ENCODE measurements at regions not wholly inside any gene's neighbourhood (a gene's known extent, or its start where the extent isn't known, plus 50 kb on each side); places are given as distances from the start of the nearest gene placed in this dataset.
"Not testable (repeated sequence)": the region's sequence is repeated elsewhere in the genome, so short reads cannot be mapped to it uniquely, and the experiment has no call there.

DNA sequence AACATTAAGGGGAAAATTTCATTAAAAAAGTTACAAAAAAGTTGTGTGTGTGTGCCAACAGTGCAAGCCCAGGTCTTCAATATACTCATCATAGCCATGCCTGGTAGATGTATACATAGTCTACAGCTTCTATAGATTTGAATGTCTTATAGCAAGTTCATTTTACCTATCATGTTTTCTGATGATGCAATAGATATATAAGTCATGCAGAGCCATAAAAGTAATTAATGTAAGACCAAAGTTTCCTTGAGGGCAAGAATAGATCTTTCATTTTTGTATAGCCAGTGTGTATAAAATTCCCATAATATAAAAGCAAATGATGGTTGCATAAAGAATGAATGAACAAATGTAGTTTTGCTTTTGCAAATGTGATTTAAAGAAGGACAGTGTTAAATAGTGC lies 1138.4 kb downstream of the TBL1XR1 start:
- H3K4me3 ChIP-seq (ENCODE audit: insufficient read depth, low read depth, low read length): no peak overlapping the region
- no peak overlapping the region for H3K27ac ChIP-seq (ENCODE audit: insufficient read depth, low read depth, low read length, poor library complexity, severe bottlenecking)
- H3K4me1 ChIP-seq (ENCODE audit: control insufficient read depth, insufficient read depth, low read length): no peaks in the 10 kb centered on the region
- no peaks in the 10 kb centered on the region for H3K27me3 ChIP-seq (ENCODE audit: control insufficient read depth, insufficient read depth, low read length, poor library complexity, severe bottlenecking)
- no peaks in the 10 kb centered on the region for H3K9me3 ChIP-seq (ENCODE audit: control insufficient read depth, low read length)
- H3K36me3 ChIP-seq (ENCODE audit: control insufficient read depth, insufficient read depth, low read length): no peaks in the 10 kb centered on the region

DNA sequence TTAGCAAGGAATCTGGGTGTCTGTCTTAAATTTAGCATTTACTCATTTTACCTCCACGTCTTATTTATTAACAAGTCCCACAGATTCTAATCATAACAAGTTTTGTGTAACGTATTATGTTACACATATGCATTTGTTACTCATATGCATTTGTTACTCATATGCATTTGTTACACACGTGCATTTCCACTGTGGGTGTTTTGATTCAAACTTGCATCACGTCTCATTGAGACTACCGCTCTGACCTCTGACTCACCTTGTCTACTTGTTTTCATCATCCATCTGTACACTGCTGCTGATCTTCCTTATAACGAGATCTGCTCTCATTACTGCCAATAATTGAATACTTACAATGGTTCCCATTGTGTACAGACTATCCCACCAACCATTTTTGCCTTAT lies 1141.4 kb downstream of the TBL1XR1 start:
- H3K27ac ChIP-seq (ENCODE audit: insufficient read depth, low read depth, low read length, poor library complexity, severe bottlenecking): no peak overlapping the region
- no peaks in the 10 kb centered on the region for H3K27me3 ChIP-seq (ENCODE audit: control insufficient read depth, insufficient read depth, low read length, poor library complexity, severe bottlenecking)
- H3K9me3 ChIP-seq (ENCODE audit: control insufficient read depth, low read length): no peaks in the 10 kb centered on the region
- H3K4me3 ChIP-seq (ENCODE audit: insufficient read depth, low read depth, low read length): no peak overlapping the region
- H3K36me3 ChIP-seq (ENCODE audit: control insufficient read depth, insufficient read depth, low read length): no peaks in the 10 kb centered on the region
- WGBS, 2 experiments: 92 to 96% methylated on average over 4 to 6 of the region's 6 CpGs
- no peaks in the 10 kb centered on the region for H3K4me1 ChIP-seq (ENCODE audit: control insufficient read depth, insufficient read depth, low read length)

DNA sequence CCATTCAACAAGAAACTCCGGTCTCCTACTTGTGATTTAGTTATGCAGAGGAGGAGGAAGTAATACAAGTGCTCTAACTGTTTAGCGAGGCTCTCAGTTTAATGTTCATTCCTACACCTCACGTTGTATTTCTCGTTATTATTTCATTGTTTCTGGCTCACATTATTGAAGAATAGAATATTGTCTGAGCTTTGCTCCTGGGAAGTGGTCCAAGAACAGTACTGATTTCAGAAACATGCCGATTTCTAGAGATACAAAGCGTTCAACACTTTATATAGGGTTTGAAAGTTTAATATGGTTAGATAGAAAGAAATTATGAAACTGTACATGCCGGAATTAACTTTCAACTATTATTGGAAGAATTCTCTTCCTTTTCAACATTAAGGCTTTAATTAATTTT lies 1145.5 kb downstream of the TBL1XR1 start:
- 92 to 97% methylated on average over 5 to 6 of the region's 7 CpGs for WGBS, 2 experiments

DNA sequence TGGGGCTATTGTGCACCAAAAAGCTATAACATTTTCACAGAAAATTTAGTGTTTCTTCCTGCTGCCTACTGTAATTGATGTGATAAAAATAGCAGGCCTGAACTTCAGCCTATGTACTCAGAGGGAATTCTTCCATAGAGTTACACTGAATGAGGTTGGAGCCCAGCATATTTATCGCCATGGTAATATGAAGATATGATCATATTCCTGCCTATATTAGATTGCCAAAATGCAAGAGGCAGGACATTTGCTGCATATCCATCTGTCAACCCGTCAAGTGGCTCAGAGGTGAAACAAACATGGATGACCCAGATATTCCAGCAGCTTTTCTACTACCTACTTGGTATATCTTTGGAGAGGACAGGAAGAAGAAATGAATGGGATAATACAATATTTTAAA lies 1150.6 kb downstream of the TBL1XR1 start:
- Histone ChIP-seq H3K9me3 (ENCODE audit: control insufficient read depth, low read length) (no peaks in the 10 kb centered on the region), H3K4me1 (ENCODE audit: control insufficient read depth, insufficient read depth, low read length) (no peaks in the 10 kb centered on the region), H3K27me3 (ENCODE audit: control insufficient read depth, insufficient read depth, low read length, poor library complexity, severe bottlenecking) (no peaks in the 10 kb centered on the region), H3K27ac (ENCODE audit: insufficient read depth, low read depth, low read length, poor library complexity, severe bottlenecking) (no peak overlapping the region), H3K4me3 (ENCODE audit: insufficient read depth, low read depth, low read length) (no peak overlapping the region), H3K36me3 (ENCODE audit: control insufficient read depth, insufficient read depth, low read length) (no peaks in the 10 kb centered on the region)
- WGBS, 2 experiments: 100% methylated on average over 2 of the region's 2 CpGs

More for the DNA sequence above, 1145.5 kb downstream of the TBL1XR1 start:
- H3K36me3 ChIP-seq (ENCODE audit: control insufficient read depth, insufficient read depth, low read length): no peaks in the 10 kb centered on the region
- H3K4me3 ChIP-seq (ENCODE audit: insufficient read depth, low read depth, low read length): no peak overlapping the region
- no peaks in the 10 kb centered on the region for H3K9me3 ChIP-seq (ENCODE audit: control insufficient read depth, low read length)
- H3K27ac ChIP-seq (ENCODE audit: insufficient read depth, low read depth, low read length, poor library complexity, severe bottlenecking): no peak overlapping the region
- no peaks in the 10 kb centered on the region for H3K4me1 ChIP-seq (ENCODE audit: control insufficient read depth, insufficient read depth, low read length)
- H3K27me3 ChIP-seq (ENCODE audit: control insufficient read depth, insufficient read depth, low read length, poor library complexity, severe bottlenecking): no peaks in the 10 kb centered on the region

DNA sequence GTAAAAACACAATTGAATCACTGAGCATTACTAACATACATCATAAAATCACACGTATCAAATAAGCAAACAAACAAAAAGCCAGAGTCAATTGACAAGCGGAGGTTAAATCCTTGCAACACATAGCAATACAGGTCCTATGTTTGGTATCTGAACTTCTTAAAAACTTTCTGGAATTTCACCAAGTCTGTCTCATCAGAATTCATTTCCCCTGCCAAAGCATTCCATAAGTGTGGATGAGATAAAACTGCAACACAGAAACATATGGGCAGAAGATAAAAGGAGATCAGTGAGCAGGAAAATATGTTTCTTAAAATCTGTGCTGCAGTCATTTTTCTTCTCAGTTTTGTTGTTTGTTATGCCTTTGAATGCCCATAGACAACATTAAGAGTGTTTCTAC lies 1155.5 kb downstream of the TBL1XR1 start:
- Histone ChIP-seq H3K27ac (ENCODE audit: insufficient read depth, low read depth, low read length, poor library complexity, severe bottlenecking) (no peak overlapping the region), H3K36me3 (ENCODE audit: control insufficient read depth, insufficient read depth, low read length) (no peaks in the 10 kb centered on the region), H3K9me3 (ENCODE audit: control insufficient read depth, low read length) (no peaks in the 10 kb centered on the region), H3K4me3 (ENCODE audit: insufficient read depth, low read depth, low read length) (no peak overlapping the region), H3K27me3 (ENCODE audit: control insufficient read depth, insufficient read depth, low read length, poor library complexity, severe bottlenecking) (no peaks in the 10 kb centered on the region), H3K4me1 (ENCODE audit: control insufficient read depth, insufficient read depth, low read length) (no peaks in the 10 kb centered on the region)
- 91 to 95% methylated on average over 2 of the region's 2 CpGs for WGBS, 2 experiments

DNA sequence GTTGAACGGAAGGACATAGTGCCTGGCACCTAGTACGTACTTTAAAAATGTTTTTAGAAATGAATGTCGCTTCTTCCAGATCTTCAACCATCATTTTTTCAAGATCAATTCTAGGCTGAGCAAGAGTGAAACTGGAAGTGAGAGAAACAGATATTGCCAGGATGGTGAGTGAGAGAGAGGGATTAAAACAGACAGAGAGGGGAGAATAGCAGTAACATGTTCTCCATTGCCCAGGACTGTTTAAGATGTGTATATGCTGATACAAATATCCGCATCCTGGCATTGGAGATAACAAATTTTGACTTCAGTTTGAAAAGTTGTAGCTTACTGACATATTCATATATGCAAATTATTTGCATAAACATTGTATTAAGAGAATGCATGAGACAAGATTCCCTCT lies 1156.1 kb downstream of the TBL1XR1 start:
- Histone ChIP-seq H3K36me3 (ENCODE audit: control insufficient read depth, insufficient read depth, low read length) (no peaks in the 10 kb centered on the region), H3K4me1 (ENCODE audit: control insufficient read depth, insufficient read depth, low read length) (no peaks in the 10 kb centered on the region), H3K4me3 (ENCODE audit: insufficient read depth, low read depth, low read length) (no peak overlapping the region), H3K27ac (ENCODE audit: insufficient read depth, low read depth, low read length, poor library complexity, severe bottlenecking) (no peak overlapping the region), H3K27me3 (ENCODE audit: control insufficient read depth, insufficient read depth, low read length, poor library complexity, severe bottlenecking) (no peaks in the 10 kb centered on the region), H3K9me3 (ENCODE audit: control insufficient read depth, low read length) (no peaks in the 10 kb centered on the region)
- WGBS, 2 experiments: 81 to 100% methylated on average over 4 of the region's 4 CpGs

DNA sequence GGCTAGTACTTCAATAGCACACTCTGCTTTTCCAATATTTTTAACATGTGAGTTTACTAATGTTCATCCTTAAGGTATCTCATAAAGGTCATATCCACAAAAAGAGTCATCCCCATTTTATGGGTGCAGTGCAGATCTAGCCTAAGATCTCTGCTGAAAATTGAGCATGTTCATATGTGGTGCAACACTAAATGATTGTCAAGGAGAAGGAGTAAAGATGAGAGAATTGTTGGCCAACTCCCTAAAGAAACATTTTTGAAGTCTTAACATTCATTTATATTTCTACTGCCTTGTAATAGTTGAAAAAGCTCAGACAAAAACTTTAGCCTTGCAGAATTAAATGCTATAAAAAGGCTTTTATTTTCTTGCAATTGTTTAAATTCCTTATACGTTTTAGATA lies 1159.6 kb downstream of the TBL1XR1 start:
- Histone ChIP-seq H3K9me3 (ENCODE audit: control insufficient read depth, low read length) (no peaks in the 10 kb centered on the region), H3K4me1 (ENCODE audit: control insufficient read depth, insufficient read depth, low read length) (no peaks in the 10 kb centered on the region), H3K27ac (ENCODE audit: insufficient read depth, low read depth, low read length, poor library complexity, severe bottlenecking) (no peak overlapping the region), H3K27me3 (ENCODE audit: control insufficient read depth, insufficient read depth, low read length, poor library complexity, severe bottlenecking) (no peaks in the 10 kb centered on the region), H3K36me3 (ENCODE audit: control insufficient read depth, insufficient read depth, low read length) (no peaks in the 10 kb centered on the region), H3K4me3 (ENCODE audit: insufficient read depth, low read depth, low read length) (no peak overlapping the region)
- 100% methylated on average over 1 of the region's 1 CpG; no CpG with 5 or more reads in 1 of the 2 experiments for WGBS, 2 experiments

DNA sequence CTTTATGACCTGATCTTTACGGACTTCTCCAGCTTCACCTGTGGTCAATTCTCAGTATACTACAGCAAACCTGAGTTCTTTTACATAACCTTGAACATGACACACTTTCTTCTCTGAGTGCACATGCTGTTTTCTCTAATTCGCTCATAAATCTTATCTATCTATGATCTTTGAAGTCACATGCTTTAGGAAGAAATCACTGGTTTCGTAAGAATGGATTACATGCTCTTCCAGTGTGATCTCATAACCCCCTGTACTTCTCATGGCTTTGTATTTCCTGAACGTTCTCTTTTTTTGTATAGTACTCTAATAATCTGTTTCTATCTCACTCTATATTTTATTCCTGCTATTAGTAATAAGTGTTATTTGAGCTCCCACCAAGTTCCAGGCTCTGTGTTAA lies 1165.2 kb downstream of the TBL1XR1 start:
- Histone ChIP-seq H3K4me3 (ENCODE audit: insufficient read depth, low read depth, low read length) (no peak overlapping the region), H3K27ac (ENCODE audit: insufficient read depth, low read depth, low read length, poor library complexity, severe bottlenecking) (no peak overlapping the region), H3K36me3 (ENCODE audit: control insufficient read depth, insufficient read depth, low read length) (no peaks in the 10 kb centered on the region), H3K9me3 (ENCODE audit: control insufficient read depth, low read length) (no peaks in the 10 kb centered on the region), H3K27me3 (ENCODE audit: control insufficient read depth, insufficient read depth, low read length, poor library complexity, severe bottlenecking) (no peaks in the 10 kb centered on the region), H3K4me1 (ENCODE audit: control insufficient read depth, insufficient read depth, low read length) (no peaks in the 10 kb centered on the region)
- 95 to 96% methylated on average over 3 of the region's 4 CpGs for WGBS, 2 experiments

DNA sequence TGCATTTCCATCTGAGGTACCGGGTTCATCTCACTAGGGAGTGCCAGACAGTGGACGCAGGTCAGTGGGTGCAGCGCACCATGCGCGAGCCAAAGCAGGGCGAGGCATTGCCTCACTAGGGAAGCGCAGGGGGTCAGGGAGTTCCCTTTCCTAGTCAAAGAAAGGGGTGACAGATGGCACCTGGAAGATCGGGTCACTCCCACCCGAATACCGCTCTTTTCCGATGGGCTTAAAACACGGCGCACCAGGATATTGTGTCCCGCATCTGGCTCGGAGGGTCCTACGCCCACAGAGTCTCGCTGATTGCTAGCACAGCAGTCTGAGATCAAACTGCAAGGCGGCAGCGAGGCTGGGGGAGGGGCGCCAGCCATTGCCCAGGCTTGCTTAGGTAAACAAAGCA lies 1157.1 kb downstream of the NAALADL2 start:
- WGBS, 2 experiments: 87 to 91% methylated on average over 17 of the region's 20 CpGs

DNA sequence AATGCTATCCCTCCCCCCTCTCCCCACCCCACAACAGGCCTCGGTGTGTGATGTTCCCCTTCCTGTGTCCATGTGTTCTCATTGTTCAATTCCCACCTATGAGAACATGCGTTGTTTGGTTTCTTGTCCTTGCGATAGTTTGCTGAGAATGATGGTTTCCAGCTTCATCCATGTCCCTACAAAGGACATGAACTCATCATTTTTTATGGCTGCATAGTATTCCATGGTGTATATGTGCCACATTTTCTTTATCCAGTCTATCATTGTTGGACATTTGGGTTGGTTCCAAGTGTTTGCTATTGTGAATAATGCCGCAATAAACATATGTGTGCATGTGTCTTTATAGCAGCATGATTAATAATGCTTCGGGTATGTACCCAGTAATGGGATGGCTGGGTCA lies 1156.1 kb downstream of the NAALADL2 start:
- H3K4me1 ChIP-seq (ENCODE audit: control insufficient read depth, insufficient read depth, low read length); H3K27ac ChIP-seq (ENCODE audit: insufficient read depth, low read depth, low read length, poor library complexity, severe bottlenecking): not testable (repeated sequence)
- 93 to 95% methylated on average over 4 to 5 of the region's 5 CpGs for WGBS, 2 experiments

More for the DNA sequence above, 1157.1 kb downstream of the NAALADL2 start:
- H3K4me1 ChIP-seq (ENCODE audit: control insufficient read depth, insufficient read depth, low read length); H3K36me3 ChIP-seq (ENCODE audit: control insufficient read depth, insufficient read depth, low read length); H3K27me3 ChIP-seq (ENCODE audit: control insufficient read depth, insufficient read depth, low read length, poor library complexity, severe bottlenecking); H3K27ac ChIP-seq (ENCODE audit: insufficient read depth, low read depth, low read length, poor library complexity, severe bottlenecking); H3K4me3 ChIP-seq (ENCODE audit: insufficient read depth, low read depth, low read length); H3K9me3 ChIP-seq (ENCODE audit: control insufficient read depth, low read length): not testable (repeated sequence)

DNA sequence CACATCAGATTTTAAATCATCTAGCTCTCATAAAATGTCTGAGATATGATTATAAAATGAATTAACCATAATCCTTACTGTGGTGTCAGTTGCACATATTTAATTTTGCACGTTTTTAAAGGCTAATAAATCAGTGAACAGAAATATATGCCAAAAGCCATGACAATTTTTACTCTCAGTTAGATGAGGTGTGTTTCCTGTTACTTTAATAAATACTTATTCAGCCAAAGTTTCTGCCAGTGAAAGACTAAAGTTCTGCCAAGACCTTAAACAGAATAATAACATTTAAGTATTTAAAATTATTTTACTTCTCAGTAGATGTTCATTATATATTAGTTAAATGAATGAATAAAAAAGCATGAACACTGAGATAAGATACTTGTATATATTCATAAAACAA lies 1150.1 kb downstream of the NAALADL2 start:
- Histone ChIP-seq H3K27ac (ENCODE audit: insufficient read depth, low read depth, low read length, poor library complexity, severe bottlenecking) (no peak overlapping the region), H3K36me3 (ENCODE audit: control insufficient read depth, insufficient read depth, low read length) (no peaks in the 10 kb centered on the region), H3K27me3 (ENCODE audit: control insufficient read depth, insufficient read depth, low read length, poor library complexity, severe bottlenecking) (no peaks in the 10 kb centered on the region), H3K9me3 (ENCODE audit: control insufficient read depth, low read length) (no peaks in the 10 kb centered on the region), H3K4me1 (ENCODE audit: control insufficient read depth, insufficient read depth, low read length) (no peaks in the 10 kb centered on the region), H3K4me3 (ENCODE audit: insufficient read depth, low read depth, low read length) (no peak overlapping the region)
- no CpG with 5 or more reads among the region's 1 CpG for WGBS, 2 experiments

More for the DNA sequence above, 1156.1 kb downstream of the NAALADL2 start:
- not testable (repeated sequence) for H3K36me3 ChIP-seq (ENCODE audit: control insufficient read depth, insufficient read depth, low read length); H3K27me3 ChIP-seq (ENCODE audit: control insufficient read depth, insufficient read depth, low read length, poor library complexity, severe bottlenecking); H3K9me3 ChIP-seq (ENCODE audit: control insufficient read depth, low read length); H3K4me3 ChIP-seq (ENCODE audit: insufficient read depth, low read depth, low read length)
